Breast epithelium (tissue), 3 donors: ENCODE measurements at regions not wholly inside any gene's neighbourhood (a gene's known extent, or its start where the extent isn't known, plus 50 kb on each side); places are given as distances from the start of the nearest gene placed in this dataset.
"Not testable (repeated sequence)": the region's sequence is repeated elsewhere in the genome, so short reads cannot be mapped to it uniquely, and the experiment has no call there.

Experiments
- POLR2A ChIP-seq: fragments of 450-650 bp; IDR thresholded peaks from one replicate; pipeline ENCODE4 v1.6.1; 2016; ENCODE audit warnings: antibody characterized with exemption, mild to moderate bottlenecking, moderate library complexity
- TF ChIP-seq, protein P1 (sequence below), 3 donors: fragments of 450-650 bp; IDR thresholded peaks; one replicate each; pipeline ENCODE4 v1.5.1; 2016 to 2017; ENCODE audit warnings: antibody characterized with exemption in 3 of 3, mild to moderate bottlenecking in 3 of 3, moderate library complexity in 3 of 3

DNA sequence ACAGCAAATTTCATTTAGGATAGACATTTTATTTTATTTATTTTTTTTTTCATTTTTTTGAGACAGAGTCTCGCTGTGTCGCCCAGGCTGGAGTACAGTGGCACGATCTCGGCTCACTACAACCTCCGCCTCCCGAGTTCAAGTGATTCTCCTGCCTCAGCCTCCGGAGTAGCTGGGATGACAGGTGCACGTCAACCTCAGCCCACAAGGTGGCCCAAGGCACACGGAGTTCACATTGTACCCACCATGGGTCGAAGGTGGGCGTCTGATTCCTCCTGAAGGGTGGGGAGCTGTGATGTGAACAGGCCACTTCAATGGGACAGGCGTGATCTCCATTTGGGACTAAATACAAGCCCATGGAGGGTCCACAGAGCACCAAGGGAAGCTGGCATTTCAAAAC is 65.0 kb upstream of the PPP2R3B start:
- TF ChIP-seq, protein P1, sequence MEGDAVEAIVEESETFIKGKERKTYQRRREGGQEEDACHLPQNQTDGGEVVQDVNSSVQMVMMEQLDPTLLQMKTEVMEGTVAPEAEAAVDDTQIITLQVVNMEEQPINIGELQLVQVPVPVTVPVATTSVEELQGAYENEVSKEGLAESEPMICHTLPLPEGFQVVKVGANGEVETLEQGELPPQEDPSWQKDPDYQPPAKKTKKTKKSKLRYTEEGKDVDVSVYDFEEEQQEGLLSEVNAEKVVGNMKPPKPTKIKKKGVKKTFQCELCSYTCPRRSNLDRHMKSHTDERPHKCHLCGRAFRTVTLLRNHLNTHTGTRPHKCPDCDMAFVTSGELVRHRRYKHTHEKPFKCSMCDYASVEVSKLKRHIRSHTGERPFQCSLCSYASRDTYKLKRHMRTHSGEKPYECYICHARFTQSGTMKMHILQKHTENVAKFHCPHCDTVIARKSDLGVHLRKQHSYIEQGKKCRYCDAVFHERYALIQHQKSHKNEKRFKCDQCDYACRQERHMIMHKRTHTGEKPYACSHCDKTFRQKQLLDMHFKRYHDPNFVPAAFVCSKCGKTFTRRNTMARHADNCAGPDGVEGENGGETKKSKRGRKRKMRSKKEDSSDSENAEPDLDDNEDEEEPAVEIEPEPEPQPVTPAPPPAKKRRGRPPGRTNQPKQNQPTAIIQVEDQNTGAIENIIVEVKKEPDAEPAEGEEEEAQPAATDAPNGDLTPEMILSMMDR (IDR thresholded peaks at IDR 0.05), result not testable (repeated sequence)
- not testable (repeated sequence) for TF ChIP-seq POLR2A
